ENCODE measurements at regions not wholly inside any gene's neighbourhood (a gene's known extent, or its start where the extent isn't known, plus 50 kb on each side); places are given as distances from the start of the nearest gene placed in this dataset.

GRCh38 chr12:83660727-83661358 is 974.1 kb downstream of the TMTC2 start:
- no peak for TF ChIP-seq POLR2A (IDR thresholded peaks at IDR 0.05)
- TF ChIP-seq, protein P1, sequence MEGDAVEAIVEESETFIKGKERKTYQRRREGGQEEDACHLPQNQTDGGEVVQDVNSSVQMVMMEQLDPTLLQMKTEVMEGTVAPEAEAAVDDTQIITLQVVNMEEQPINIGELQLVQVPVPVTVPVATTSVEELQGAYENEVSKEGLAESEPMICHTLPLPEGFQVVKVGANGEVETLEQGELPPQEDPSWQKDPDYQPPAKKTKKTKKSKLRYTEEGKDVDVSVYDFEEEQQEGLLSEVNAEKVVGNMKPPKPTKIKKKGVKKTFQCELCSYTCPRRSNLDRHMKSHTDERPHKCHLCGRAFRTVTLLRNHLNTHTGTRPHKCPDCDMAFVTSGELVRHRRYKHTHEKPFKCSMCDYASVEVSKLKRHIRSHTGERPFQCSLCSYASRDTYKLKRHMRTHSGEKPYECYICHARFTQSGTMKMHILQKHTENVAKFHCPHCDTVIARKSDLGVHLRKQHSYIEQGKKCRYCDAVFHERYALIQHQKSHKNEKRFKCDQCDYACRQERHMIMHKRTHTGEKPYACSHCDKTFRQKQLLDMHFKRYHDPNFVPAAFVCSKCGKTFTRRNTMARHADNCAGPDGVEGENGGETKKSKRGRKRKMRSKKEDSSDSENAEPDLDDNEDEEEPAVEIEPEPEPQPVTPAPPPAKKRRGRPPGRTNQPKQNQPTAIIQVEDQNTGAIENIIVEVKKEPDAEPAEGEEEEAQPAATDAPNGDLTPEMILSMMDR (IDR thresholded peaks at IDR 0.05), result no peak
- TF ChIP-seq EP300 (IDR thresholded peaks at IDR 0.05), result no peak
